Loucy (cell line): ENCODE measurements at regions not wholly inside any gene's neighbourhood (a gene's known extent, or its start where the extent isn't known, plus 50 kb on each side); places are given as distances from the start of the nearest gene placed in this dataset.

Source experiments
- H2AFZ ChIP-seq: fragments of 200-600 bp; sonication (generic); 2 replicates; pipeline ENCODE4 v1.6.0; 2016; ENCODE audit warnings: antibody characterized with exemption, mild to moderate bottlenecking, low read length, moderate library complexity
- H3F3A ChIP-seq: fragments of 200-600 bp; 2 replicates; pipeline ENCODE4 v1.6.0; 2016; ENCODE audit warnings: antibody characterized with exemption, low read depth, mild to moderate bottlenecking
- H3K27me3 ChIP-seq: fragments of 200-600 bp; sonication (generic); 2 replicates; pipeline ENCODE4 v1.6.1; 2014; ENCODE audit warnings: low read length, mild to moderate bottlenecking; ENCODE audit not compliant: insufficient read depth, poor library complexity, severe bottlenecking
- H3K36me3 ChIP-seq: fragments of 200-600 bp; sonication (generic); 2 replicates; pipeline ENCODE4 v1.6.1; 2016; ENCODE audit warnings: low read length; ENCODE audit not compliant: insufficient read depth
- H3K4me1 ChIP-seq: fragments of 200-600 bp; sonication (generic); 2 replicates; pipeline ENCODE4 v1.5.1; 2014; ENCODE audit warnings: low read length, mild to moderate bottlenecking; ENCODE audit not compliant: insufficient read depth, poor library complexity, severe bottlenecking
- H3K4me2 ChIP-seq: fragments of 200-600 bp; sonication (generic); 2 replicates; pipeline ENCODE4 v1.6.0; 2014; ENCODE audit warnings: antibody characterized with exemption, low read length, low read depth, mild to moderate bottlenecking; ENCODE audit not compliant: poor library complexity, severe bottlenecking
- H3K4me3 ChIP-seq: fragments of 200-600 bp; sonication (generic); 2 replicates; pipeline ENCODE4 v1.5.1; 2014; ENCODE audit warnings: low read length, mild to moderate bottlenecking, mixed read lengths; ENCODE audit not compliant: poor library complexity, severe bottlenecking
- H3K79me2 ChIP-seq: fragments of 200-600 bp; sonication (generic); 2 replicates; pipeline ENCODE4 v1.6.1; 2014; ENCODE audit warnings: low read length; ENCODE audit not compliant: insufficient read depth
- H3K9ac ChIP-seq: fragments of 200-600 bp; sonication (generic); 2 replicates; pipeline ENCODE4 v1.6.0; 2014; ENCODE audit warnings: mild to moderate bottlenecking, low read depth, low read length, moderate library complexity; ENCODE audit not compliant: poor library complexity, severe bottlenecking
- H3K9me2 ChIP-seq: fragments of 200-600 bp; sonication (generic); replicated peaks from 2 replicates; pipeline ENCODE4 v1.6.1; 2016; ENCODE audit warnings: low read depth, low read length, mixed read lengths
- H3K9me3 ChIP-seq: fragments of 200-600 bp; sonication (generic); 2 replicates; pipeline ENCODE4 v1.6.1; 2014; ENCODE audit warnings: mild to moderate bottlenecking, antibody characterized with exemption, low read length, low read depth; ENCODE audit not compliant: insufficient read depth
- H4K20me1 ChIP-seq: fragments of 200-600 bp; sonication (generic); 2 replicates; pipeline ENCODE4 v1.6.0; 2014; ENCODE audit warnings: antibody characterized with exemption, low read length, mild to moderate bottlenecking; ENCODE audit not compliant: insufficient read depth, poor library complexity, severe bottlenecking
- EZH2phosphoT487 ChIP-seq: fragments of 200-600 bp; IDR thresholded peaks from 2 replicates; pipeline ENCODE4 v1.6.1; 2018; ENCODE audit warnings: antibody characterized with exemption, mild to moderate bottlenecking, moderate library complexity, borderline replicate concordance
- TF ChIP-seq, protein P1 (sequence below): fragments of 200-600 bp; sonication (generic); conservative IDR thresholded peaks from 2 replicates; pipeline ENCODE4 v1.5.1; 2014; ENCODE audit warnings: mild to moderate bottlenecking, antibody characterized with exemption, low read length

GRCh38 chr6:135664527-135664926 lies 167.0 kb upstream of the AHI1 start:
- no peaks in the 10 kb centered on the region for H3K36me3 ChIP-seq
- H3K4me1 ChIP-seq = no peaks in the 10 kb centered on the region
- no peak overlapping the region for H3K4me2 ChIP-seq
- no peak overlapping the region for H3K9ac ChIP-seq
- H4K20me1 ChIP-seq = no peaks in the 10 kb centered on the region
- no peaks in the 10 kb centered on the region for H3K9me3 ChIP-seq
- H3K27me3 ChIP-seq = no peaks in the 10 kb centered on the region
- TF ChIP-seq, protein P1, sequence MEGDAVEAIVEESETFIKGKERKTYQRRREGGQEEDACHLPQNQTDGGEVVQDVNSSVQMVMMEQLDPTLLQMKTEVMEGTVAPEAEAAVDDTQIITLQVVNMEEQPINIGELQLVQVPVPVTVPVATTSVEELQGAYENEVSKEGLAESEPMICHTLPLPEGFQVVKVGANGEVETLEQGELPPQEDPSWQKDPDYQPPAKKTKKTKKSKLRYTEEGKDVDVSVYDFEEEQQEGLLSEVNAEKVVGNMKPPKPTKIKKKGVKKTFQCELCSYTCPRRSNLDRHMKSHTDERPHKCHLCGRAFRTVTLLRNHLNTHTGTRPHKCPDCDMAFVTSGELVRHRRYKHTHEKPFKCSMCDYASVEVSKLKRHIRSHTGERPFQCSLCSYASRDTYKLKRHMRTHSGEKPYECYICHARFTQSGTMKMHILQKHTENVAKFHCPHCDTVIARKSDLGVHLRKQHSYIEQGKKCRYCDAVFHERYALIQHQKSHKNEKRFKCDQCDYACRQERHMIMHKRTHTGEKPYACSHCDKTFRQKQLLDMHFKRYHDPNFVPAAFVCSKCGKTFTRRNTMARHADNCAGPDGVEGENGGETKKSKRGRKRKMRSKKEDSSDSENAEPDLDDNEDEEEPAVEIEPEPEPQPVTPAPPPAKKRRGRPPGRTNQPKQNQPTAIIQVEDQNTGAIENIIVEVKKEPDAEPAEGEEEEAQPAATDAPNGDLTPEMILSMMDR = no peak
- no peak for TF ChIP-seq EZH2phosphoT487
- no peak overlapping the region for H3K4me3 ChIP-seq
- no peaks in the 10 kb centered on the region for H3F3A ChIP-seq
- no peak overlapping the region for H2AFZ ChIP-seq
- no peaks in the 10 kb centered on the region for H3K79me2 ChIP-seq
- H3K9me2 ChIP-seq = no peaks in the 10 kb centered on the region

DNA sequence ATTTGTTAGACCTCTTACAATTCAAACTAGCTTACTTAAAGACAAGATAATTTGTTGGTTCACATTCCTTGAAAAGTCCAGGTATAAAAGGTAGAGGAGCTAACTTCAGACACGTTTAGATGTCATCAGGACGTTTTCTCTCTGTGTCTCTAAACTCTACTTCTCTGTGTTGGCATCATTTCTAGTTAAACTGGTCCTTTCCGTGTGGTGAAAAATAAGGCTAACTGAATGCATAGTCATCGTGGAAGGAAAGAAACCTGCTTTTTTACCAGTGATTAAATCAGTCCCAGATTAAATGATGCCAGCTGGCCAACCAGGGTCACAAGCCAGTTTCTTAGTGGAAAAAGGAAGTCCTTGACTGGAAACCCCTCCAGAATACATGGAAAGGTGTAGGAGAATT lies 168.4 kb upstream of the AHI1 start:
- no peaks in the 10 kb centered on the region for H3K9me2 ChIP-seq
- no peaks in the 10 kb centered on the region for H3F3A ChIP-seq
- no peaks in the 10 kb centered on the region for H3K27me3 ChIP-seq
- no peak overlapping the region for H3K4me3 ChIP-seq
- H3K36me3 ChIP-seq = no peaks in the 10 kb centered on the region
- no peak overlapping the region for H3K4me2 ChIP-seq
- no peaks in the 10 kb centered on the region for H3K79me2 ChIP-seq
- no peaks in the 10 kb centered on the region for H3K4me1 ChIP-seq
- no peak for TF ChIP-seq EZH2phosphoT487
- TF ChIP-seq, protein P1 = no peak
- no peak overlapping the region for H2AFZ ChIP-seq
- no peak overlapping the region for H3K9ac ChIP-seq
- no peaks in the 10 kb centered on the region for H3K9me3 ChIP-seq
- H4K20me1 ChIP-seq = no peaks in the 10 kb centered on the region

GRCh38 chr6:135667691-135668455 lies 170.3 kb upstream of the AHI1 start:
- Histone ChIP-seq H3K9me3 (no peaks in the 10 kb centered on the region), H3K36me3 (no peaks in the 10 kb centered on the region), H3K4me3 (no peak overlapping the region), H3K9ac (no peak overlapping the region), H4K20me1 (no peaks in the 10 kb centered on the region), H3F3A (no peaks in the 10 kb centered on the region), H3K4me2 (no peak overlapping the region), H3K27me3 (no peaks in the 10 kb centered on the region), H3K4me1 (no peaks in the 10 kb centered on the region), H3K9me2 (no peaks in the 10 kb centered on the region), H2AFZ (no peak overlapping the region), H3K79me2 (no peaks in the 10 kb centered on the region)
- TF ChIP-seq, protein P1 = no peak
- TF ChIP-seq EZH2phosphoT487 = no peak
